NT2/D1 (cell line): ENCODE measurements at regions not wholly inside any gene's neighbourhood (a gene's known extent, or its start where the extent isn't known, plus 50 kb on each side); places are given as distances from the start of the nearest gene placed in this dataset.

ENCODE experiments used
- SUZ12 ChIP-seq: IDR thresholded peaks from 2 replicates; pipeline ENCODE4 v1.6.1; 2011; ENCODE audit not compliant: insufficient read length, insufficient read depth; ENCODE audit errors: extremely low read depth
- YY1 ChIP-seq: IDR thresholded peaks from 2 replicates; pipeline ENCODE4 v1.6.1; 2011; ENCODE audit not compliant: insufficient read length, insufficient read depth
- ZNF274 ChIP-seq: IDR thresholded peaks from 2 replicates; pipeline ENCODE4 v1.6.1; 2011; ENCODE audit warnings: mild to moderate bottlenecking, low read depth, low read length

DNA sequence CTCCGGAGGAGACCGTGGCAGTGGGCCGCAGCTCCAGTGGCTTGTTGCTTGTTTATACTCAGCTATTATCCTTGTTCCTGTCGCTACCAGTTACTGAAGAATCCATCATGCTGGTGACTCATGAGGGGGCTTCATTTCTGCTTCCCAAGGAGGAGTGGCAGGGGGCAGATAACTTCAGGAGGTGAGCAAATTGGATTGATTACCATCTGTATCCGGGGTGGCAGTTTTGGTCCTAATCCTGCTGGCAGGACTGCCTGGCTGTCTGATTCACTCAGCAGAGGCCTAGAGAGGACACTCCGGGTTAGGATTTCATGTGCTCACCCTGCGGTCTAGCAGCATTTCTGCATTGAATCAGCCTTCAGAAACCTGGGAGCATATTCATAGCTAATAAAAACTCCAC lies 230.0 kb downstream of the ACTR3 start:
- TF ChIP-seq ZNF274 (no peak), YY1 (no peak), SUZ12 (no peak)
